Spleen (tissue), 7 donors: ENCODE measurements at regions not wholly inside any gene's neighbourhood (a gene's known extent, or its start where the extent isn't known, plus 50 kb on each side); places are given as distances from the start of the nearest gene placed in this dataset.

Experiments
- CTCF ChIP-seq, 11 experiments: fragments of 200-600 bp in 7 of 11; fragments of 450-650 bp in 4 of 11; sonication (generic) in 4 of 11; IDR thresholded peaks in 8 of 11; conservative IDR thresholded peaks in 3 of 11; 1 replicate in 7 of 11; 2 replicates in 4 of 11; pipeline versions ENCODE4 v1.4.0 to v1.8.0; 2016 to 2021; ENCODE audit warnings: antibody characterized with exemption in 11 of 11, inconsistent platforms in 4 of 11, mild to moderate bottlenecking in 1 of 11
- POLR2A ChIP-seq, 3 donors: fragments of 450-650 bp; IDR thresholded peaks; one replicate each; pipeline ENCODE4 v1.5.1; 2017; ENCODE audit warnings: antibody characterized with exemption in 3 of 3, mild to moderate bottlenecking in 1 of 3
- POLR2AphosphoS5 ChIP-seq, 3 donors: sonication (generic); formaldehyde crosslinking; IDR thresholded peaks; one replicate each; pipeline ENCODE4 v1.5.1; 2017; ENCODE audit warnings: antibody characterized with exemption in 3 of 3
- donor health status: DM: no; HTN: no; CAD: no; lungs with moderate emphysema.
- donor health status: DM: no; HTN: no; CAD: no.
- donor health status: DM: no; HTN: no; CAD: no.

GRCh38 chr22:27110665-27111451 lies 453.5 kb downstream of the MIAT start:
- TF ChIP-seq CTCF (IDR thresholded peaks at IDR 0.05 in 8 of 11, conservative IDR thresholded peaks at IDR 0.05 in 3 of 11) = no peak
- no peak for TF ChIP-seq POLR2A (IDR thresholded peaks at IDR 0.05)
- TF ChIP-seq POLR2AphosphoS5 (IDR thresholded peaks at IDR 0.05) = no peak
